AG04450 (cell line): ENCODE measurements at regions not wholly inside any gene's neighbourhood (a gene's known extent, or its start where the extent isn't known, plus 50 kb on each side); places are given as distances from the start of the nearest gene placed in this dataset.

Experiments
- CTCF ChIA-PET: fragments of 300-600, 350-600 bp; formaldehyde crosslinking; extraction: SDS; loops from one replicate; lab custom pipeline; 2022; ENCODE audit warnings: antibody characterized with exemption, inconsistent platforms; lab: Charles Lee
- POLR2A ChIA-PET: fragments of 350-600 bp; formaldehyde crosslinking; extraction: SDS; loops from one replicate; lab custom pipeline; 2021; ENCODE audit warnings: antibody characterized with exemption, inconsistent platforms; lab: Yijun Ruan, JAX
- DNase-seq: peaks from one replicate; pipeline ENCODE4 v3.0.0-alpha.2; 2011; ENCODE audit warnings: low read depth, low spot score
- H3K27ac ChIP-seq: one replicate; pipeline ENCODE4 v1.5.1; 2012; ENCODE audit warnings: low read depth, low read length, control low read depth
- H3K27me3 ChIP-seq: one replicate; pipeline ENCODE4 v1.6.0; 2012; ENCODE audit warnings: low read length; ENCODE audit not compliant: control insufficient read depth, insufficient read depth
- H3K4me3 ChIP-seq: 2 replicates; pipeline ENCODE4 v1.5.1; 2011; ENCODE audit warnings: mild to moderate bottlenecking, low read depth, low read length, control low read depth
- H3K9me3 ChIP-seq: 2 replicates; pipeline ENCODE4 v1.5.1; 2012; ENCODE audit warnings: low read length; ENCODE audit not compliant: control insufficient read depth, insufficient read depth
- CTCF ChIP-seq: IDR thresholded peaks from 2 replicates; pipeline ENCODE4 v1.5.1; 2011; ENCODE audit warnings: low read depth, low read length, control low read depth, inconsistent platforms

DNA sequence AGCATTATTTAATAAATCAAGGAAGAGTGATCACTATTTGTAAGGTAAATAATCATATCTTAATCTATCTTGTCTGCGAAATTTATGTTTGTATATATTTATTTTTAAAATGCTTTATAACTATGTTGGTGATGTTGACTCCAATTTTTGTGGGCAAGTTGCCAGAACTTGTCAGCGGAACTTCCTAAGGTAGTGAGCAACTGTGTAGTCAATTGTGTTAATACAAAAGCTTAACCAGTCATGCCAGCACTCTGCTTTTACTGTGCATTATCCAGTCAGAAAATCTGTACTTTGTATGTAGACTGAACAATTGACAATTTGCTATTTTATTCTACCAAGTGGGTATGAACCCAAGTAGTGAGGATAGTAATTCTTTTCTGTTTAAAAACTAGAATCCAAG is 61.9 kb upstream of the RND3 start:
- TF ChIP-seq CTCF, result no peak
- ChIA-PET POLR2A (no interaction called here), CTCF (interaction anchor here (0.5 to 1.3 kb wide), 4 partner anchors 11 to 519 kb away, joined by 3 to 5 read pairs (median 4); no protein-coding TSS in a partner anchor)
- DNase-seq, result no peak
- H3K27ac ChIP-seq, result no peak overlapping the region
- no peak overlapping the region for H3K4me3 ChIP-seq
- no peaks in the 10 kb centered on the region for H3K27me3 ChIP-seq
- no peaks in the 10 kb centered on the region for H3K9me3 ChIP-seq

- no peak for DNase-seq
- CTCF ChIA-PET, result interaction anchor here (0.6 to 1.3 kb wide), 8 partner anchors 8 to 520 kb away, joined by 3 to 5 read pairs (median 3); no protein-coding TSS in a partner anchor
Observed at GRCh38 chr2:150548527-150548926, 61.1 kb upstream of the RND3 start.

GRCh38 chr2:150545916-150546315 is 58.4 kb upstream of the RND3 start:
- no peak overlapping the region for H3K4me3 ChIP-seq
- H3K27ac ChIP-seq, result no peak overlapping the region
- H3K27me3 ChIP-seq, result no peaks in the 10 kb centered on the region
- no peak for DNase-seq
- ChIA-PET CTCF (no interaction called here), POLR2A (no interaction called here)
- peaks cover 8% of the 10 kb centered on the region; the same call in 1 of the 2 replicates for H3K9me3 ChIP-seq
- no peak for TF ChIP-seq CTCF

More at GRCh38 chr2:150548527-150548926, 61.1 kb upstream of the RND3 start:
- TF ChIP-seq CTCF, result peak; percentile 51
- Histone ChIP-seq H3K4me3 (no peak overlapping the region), H3K27ac (no peak overlapping the region), H3K9me3 (no peaks in the 10 kb centered on the region), H3K27me3 (no peaks in the 10 kb centered on the region)
- POLR2A ChIA-PET, result no interaction called here

- H3K27ac ChIP-seq, result no peak overlapping the region
- no peak for TF ChIP-seq CTCF
- CTCF ChIA-PET, result no interaction called here
- H3K27me3 ChIP-seq, result no peaks in the 10 kb centered on the region
- DNase-seq, result no peak
- H3K4me3 ChIP-seq, result no peak overlapping the region
- H3K9me3 ChIP-seq, result peaks cover 8% of the 10 kb centered on the region; the same call in 1 of the 2 replicates
- POLR2A ChIA-PET, result no interaction called here
Observed at GRCh38 chr2:150544731-150545130, 57.3 kb upstream of the RND3 start.

GRCh38 chr2:150542692-150543091 is 55.2 kb upstream of the RND3 start:
- H3K27me3 ChIP-seq, result no peaks in the 10 kb centered on the region
- no peak for DNase-seq
- H3K4me3 ChIP-seq, result no peak overlapping the region
- POLR2A ChIA-PET, result no interaction called here
- TF ChIP-seq CTCF, result no peak
- H3K9me3 ChIP-seq, result peaks cover 8% of the 10 kb centered on the region; the same call in 1 of the 2 replicates
- CTCF ChIA-PET, result no interaction called here
- H3K27ac ChIP-seq, result no peak overlapping the region
